Adrenal gland (tissue), 9 donors: ENCODE measurements at regions not wholly inside any gene's neighbourhood (a gene's known extent, or its start where the extent isn't known, plus 50 kb on each side); places are given as distances from the start of the nearest gene placed in this dataset.
"Not testable (repeated sequence)": the region's sequence is repeated elsewhere in the genome, so short reads cannot be mapped to it uniquely, and the experiment has no call there.

Experiments
- DNase-seq, 7 donors: peaks; one replicate each; pipeline ENCODE4 v3.0.0-alpha.2; 2019 to 2020
- H3K27ac ChIP-seq, 5 donors: fragments of 200-600 bp; sonication (generic) in 4 of 5; 1 replicate in 3 of 5; 2 replicates in 2 of 5; pipeline versions ENCODE4 v1.5.1 to v1.8.0; 2016 to 2020; ENCODE audit warnings: mild to moderate bottlenecking in 1 of 5
- H3K27me3 ChIP-seq: fragments of 200-600 bp; 2 replicates; pipeline ENCODE4 v1.8.0; 2021
- H3K36me3 ChIP-seq, 2 donors: fragments of 200-600 bp; replicated peaks in 1 of 2; 1 replicate in 1 of 2; 2 replicates in 1 of 2; pipeline versions ENCODE4 v1.5.1 to v1.8.0; 2018 to 2022
- H3K4me1 ChIP-seq, 2 donors: fragments of 200-600 bp; replicated peaks in 1 of 2; 1 replicate in 1 of 2; 2 replicates in 1 of 2; pipeline versions ENCODE4 v1.5.1 to v1.8.0; 2018 to 2021
- H3K4me3 ChIP-seq, 4 donors: fragments of 200-600 bp; sonication (generic) in 3 of 4; one replicate each; pipeline ENCODE4 v1.5.1; 2016 to 2018
- H3K9me3 ChIP-seq, 3 donors: fragments of 200-600 bp; sonication (generic) in 1 of 3; replicated peaks in 1 of 3; 1 replicate in 2 of 3; 2 replicates in 1 of 3; pipeline versions ENCODE4 v1.5.1 to v1.8.0; 2016 to 2021
- POLR2A ChIP-seq, 2 donors: fragments of 450-650 bp; IDR thresholded peaks; one replicate each; pipeline ENCODE4 v1.6.1; 2017; ENCODE audit warnings: antibody characterized with exemption in 2 of 2, mild to moderate bottlenecking in 2 of 2, moderate library complexity in 1 of 2
- WGBS, 4 donors: extraction: QIAGEN DNeasy Blood & Tissue Kit in 2 of 4; methylation state at CpG; one replicate each; pipeline versions ENCODE4 v1.1.5 to v1.1.7; 2013 to 2017; 5-methylcytosine and 5-hydroxymethylcytosine counted together
- intact Hi-C, 2 donors: fragments of 100-400 bp; cut with DNase I; formaldehyde crosslinking; loops; one replicate each; pipeline versions ENCODE4 v1.14.1 to v1.15.0; 2022 to 2023
- TF ChIP-seq, protein P1 (sequence below), 6 experiments: fragments of 450-650 bp in 4 of 6; fragments of 200-600 bp in 2 of 6; sonication (generic) in 1 of 6; IDR thresholded peaks; 1 replicate in 5 of 6; 2 replicates in 1 of 6; pipeline versions ENCODE4 v1.5.1 to v1.8.0; 2016 to 2021; ENCODE audit warnings: antibody characterized with exemption in 6 of 6, mild to moderate bottlenecking in 2 of 6, moderate library complexity in 1 of 6
- donor health status: healthy with polysubstance abuse.
- donor health status: Bipolar disorder and iron deficiency.
- donor health status: DM: yes; HTN: yes; CAD: no.
- donor health status: DM: no; HTN: no; CAD: no.
- donor health status: DM: no; HTN: no; CAD: no.

DNA sequence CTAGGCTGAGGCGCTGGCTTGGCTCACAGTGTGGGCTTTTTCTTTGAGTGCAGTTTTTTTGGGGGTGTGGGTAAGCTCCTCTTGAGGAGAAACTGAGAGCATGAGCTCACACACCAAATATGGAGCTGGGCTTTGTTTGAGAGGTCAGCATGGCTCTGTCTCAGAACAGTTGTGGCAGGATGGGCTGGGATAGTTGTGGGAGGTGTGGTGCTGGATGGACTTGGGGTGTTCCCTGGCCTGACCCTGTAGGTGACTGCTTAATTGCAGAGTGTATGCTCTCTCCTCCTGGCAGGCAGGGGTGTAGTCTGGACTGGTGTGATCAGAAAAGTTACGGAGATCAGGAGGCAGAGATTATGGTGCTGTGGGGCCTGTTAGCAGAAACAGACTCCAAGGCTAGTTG, 64.3 kb upstream of the PGBD5 start:
- DNase-seq, result no peak
- no peak for TF ChIP-seq POLR2A (IDR thresholded peaks at IDR 0.05)
- TF ChIP-seq, protein P1, sequence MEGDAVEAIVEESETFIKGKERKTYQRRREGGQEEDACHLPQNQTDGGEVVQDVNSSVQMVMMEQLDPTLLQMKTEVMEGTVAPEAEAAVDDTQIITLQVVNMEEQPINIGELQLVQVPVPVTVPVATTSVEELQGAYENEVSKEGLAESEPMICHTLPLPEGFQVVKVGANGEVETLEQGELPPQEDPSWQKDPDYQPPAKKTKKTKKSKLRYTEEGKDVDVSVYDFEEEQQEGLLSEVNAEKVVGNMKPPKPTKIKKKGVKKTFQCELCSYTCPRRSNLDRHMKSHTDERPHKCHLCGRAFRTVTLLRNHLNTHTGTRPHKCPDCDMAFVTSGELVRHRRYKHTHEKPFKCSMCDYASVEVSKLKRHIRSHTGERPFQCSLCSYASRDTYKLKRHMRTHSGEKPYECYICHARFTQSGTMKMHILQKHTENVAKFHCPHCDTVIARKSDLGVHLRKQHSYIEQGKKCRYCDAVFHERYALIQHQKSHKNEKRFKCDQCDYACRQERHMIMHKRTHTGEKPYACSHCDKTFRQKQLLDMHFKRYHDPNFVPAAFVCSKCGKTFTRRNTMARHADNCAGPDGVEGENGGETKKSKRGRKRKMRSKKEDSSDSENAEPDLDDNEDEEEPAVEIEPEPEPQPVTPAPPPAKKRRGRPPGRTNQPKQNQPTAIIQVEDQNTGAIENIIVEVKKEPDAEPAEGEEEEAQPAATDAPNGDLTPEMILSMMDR (IDR thresholded peaks at IDR 0.05), result no peak
- 89 to 98% (median 97%) methylated on average over 2 of the region's 2 CpGs for WGBS, 4 donors

DNA sequence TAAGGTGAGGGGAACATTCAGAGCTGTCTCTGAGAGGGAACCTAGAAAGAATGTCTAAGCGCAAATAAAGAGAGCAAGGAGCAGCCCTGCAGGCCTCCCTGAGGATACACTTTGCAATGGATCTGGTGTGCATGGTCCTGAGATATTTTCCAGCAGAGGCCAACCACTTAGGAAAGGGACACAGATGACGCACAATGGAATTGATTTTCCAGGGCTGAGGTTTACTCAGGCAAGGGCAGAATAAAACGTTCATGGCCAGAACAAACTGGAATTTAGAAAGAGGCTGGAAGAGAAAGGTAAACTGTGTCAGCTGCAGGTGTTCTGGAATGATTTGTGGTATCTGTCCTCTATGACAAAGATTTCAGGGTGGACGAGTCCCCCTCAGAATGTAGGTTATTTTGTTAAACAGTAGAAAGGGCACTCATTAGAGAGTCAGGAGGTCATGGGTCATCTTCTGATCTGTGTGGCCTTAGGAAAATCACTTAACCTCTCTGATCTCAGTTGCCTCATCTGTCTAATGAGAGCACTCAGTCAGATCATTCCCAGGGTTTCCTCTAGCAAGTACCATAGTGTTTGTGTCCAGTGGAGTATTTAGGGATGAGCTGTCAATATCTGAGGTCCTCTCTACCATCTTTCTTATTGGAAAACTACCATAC, 61.8 kb upstream of the PGBD5 start:
- no peak for DNase-seq
- Histone ChIP-seq H3K36me3 (no peaks in the 10 kb centered on the region), H3K4me1 (no peaks in the 10 kb centered on the region), H3K9me3 (no peaks in the 10 kb centered on the region), H3K27me3 (peaks cover 2% of the 10 kb centered on the region), H3K27ac (no peak overlapping the region), H3K4me3 (no peak overlapping the region)
- intact Hi-C loops, result no loop called here
- TF ChIP-seq, protein P1 (IDR thresholded peaks at IDR 0.05), result no peak
- TF ChIP-seq POLR2A (IDR thresholded peaks at IDR 0.05), result no peak
- WGBS, 4 donors, result 71 to 76% (median 74%) methylated on average over 4 of the region's 4 CpGs

More for the DNA sequence above, 64.3 kb upstream of the PGBD5 start:
- Histone ChIP-seq H3K9me3 (no peaks in the 10 kb centered on the region), H3K4me1 (no peaks in the 10 kb centered on the region), H3K36me3 (no peaks in the 10 kb centered on the region), H3K27ac (no peak overlapping the region), H3K4me3 (no peak overlapping the region), H3K27me3 (no peaks in the 10 kb centered on the region)
- intact Hi-C loops, result no loop called here

DNA sequence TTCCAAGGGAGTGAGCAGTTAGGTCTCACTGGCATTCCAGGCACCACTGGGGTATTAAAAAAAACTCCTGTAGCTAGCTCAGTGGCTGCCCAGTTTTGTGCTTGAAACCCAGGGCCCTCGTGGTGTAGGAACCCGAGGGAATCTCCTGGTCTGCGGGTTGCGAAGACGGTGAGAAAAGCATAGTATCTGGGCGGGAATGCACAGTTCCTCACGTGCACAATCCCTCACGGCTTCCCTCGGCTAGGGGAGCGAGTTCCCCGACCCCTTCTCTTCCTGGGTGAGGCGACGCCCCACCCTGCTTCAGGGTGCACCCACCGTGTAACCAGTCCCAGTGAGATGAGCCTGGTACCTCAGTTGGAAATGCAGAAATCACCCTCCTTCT, 50.5 kb upstream of the PGBD5 start:
- Histone ChIP-seq H3K36me3 (no peaks in the 10 kb centered on the region), H3K4me3 (no peak overlapping the region), H3K27me3 (peaks cover 5% of the 10 kb centered on the region), H3K9me3 (peaks cover 0 to 6% (median 0%) of the 10 kb centered on the region in 3 donors), H3K27ac (no peak overlapping the region), H3K4me1 (no peaks in the 10 kb centered on the region)
- no peak for DNase-seq
- 72 to 80% (median 76%) methylated on average over 12 to 14 of the region's 14 CpGs for WGBS, 4 donors
- no peak for TF ChIP-seq POLR2A (IDR thresholded peaks at IDR 0.05)
- TF ChIP-seq, protein P1 (IDR thresholded peaks at IDR 0.05), result no peak
- intact Hi-C loops, result no loop called here

DNA sequence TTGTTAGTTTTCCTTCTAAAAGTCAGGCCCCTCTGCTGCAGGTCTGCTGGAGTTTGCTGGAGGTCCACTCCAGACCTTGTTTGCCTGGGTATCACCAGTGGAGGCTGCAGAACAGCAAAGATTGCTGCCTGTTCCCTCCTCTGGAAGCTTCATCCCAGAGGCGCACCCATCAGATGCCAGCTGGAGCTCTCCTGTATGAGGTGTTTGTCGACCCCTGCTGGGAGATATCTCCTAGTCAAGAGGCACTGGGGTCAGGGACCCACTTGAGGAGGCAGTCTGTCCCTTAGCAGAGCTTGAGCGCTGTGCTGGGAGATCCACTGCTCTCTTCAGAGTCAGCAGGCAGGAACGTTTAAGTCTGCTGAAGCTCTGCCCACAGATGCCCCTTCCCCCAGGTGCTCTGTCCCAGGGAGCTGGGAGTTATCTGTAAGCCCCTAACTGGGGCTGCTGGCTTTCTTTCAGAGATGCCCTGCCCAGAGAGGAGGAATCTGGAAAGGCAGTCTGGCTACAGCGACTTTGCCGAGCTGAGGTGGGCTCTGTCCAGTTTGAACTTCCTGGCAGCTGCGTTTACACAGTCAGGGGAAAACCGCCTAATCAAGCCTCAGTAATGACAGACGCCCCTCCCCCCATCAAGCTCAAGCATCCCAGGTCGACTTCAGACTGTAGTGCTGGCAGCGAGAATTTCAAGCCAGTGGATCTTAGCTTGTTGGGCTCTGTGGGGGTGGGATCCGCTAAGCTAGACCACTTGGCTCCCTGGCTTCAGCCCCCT, 49.9 kb upstream of the PGBD5 start:
- H3K9me3 ChIP-seq, intact Hi-C loops, DNase-seq, H3K4me1 ChIP-seq, H3K36me3 ChIP-seq, H3K4me3 ChIP-seq, H3K27ac ChIP-seq, H3K27me3 ChIP-seq: not testable (repeated sequence)
- WGBS, 4 donors, result 24 to 42% (median 36%) methylated on average over 7 to 12 of the region's 12 CpGs
